Osteoblast (primary cell): ENCODE measurements at regions not wholly inside any gene's neighbourhood (a gene's known extent, or its start where the extent isn't known, plus 50 kb on each side); places are given as distances from the start of the nearest gene placed in this dataset.

Experiments
- DNase-seq: peaks from one replicate; pipeline ENCODE4 v3.0.0; 2011; ENCODE audit warnings: low spot score, mixed read lengths; ENCODE audit not compliant: insufficient read length; ENCODE audit errors: missing footprints
- H2AFZ ChIP-seq: 2 replicates; pipeline ENCODE4 v1.6.0; 2011; ENCODE audit warnings: mild to moderate bottlenecking, low read length
- H3K27ac ChIP-seq: 2 replicates; pipeline ENCODE4 v1.5.1; 2011; ENCODE audit warnings: mild to moderate bottlenecking, low read depth, low read length, moderate library complexity
- H3K27me3 ChIP-seq: 2 replicates; pipeline ENCODE4 v1.6.0; 2012; ENCODE audit warnings: mild to moderate bottlenecking, control low read depth, inconsistent platforms, low read length, moderate library complexity; ENCODE audit not compliant: insufficient read depth
- H3K36me3 ChIP-seq: 2 replicates; pipeline ENCODE4 v1.5.1; 2011; ENCODE audit warnings: mild to moderate bottlenecking, low read length, control low read depth, moderate library complexity; ENCODE audit not compliant: insufficient read depth
- H3K4me1 ChIP-seq: 2 replicates; pipeline ENCODE4 v1.5.1; 2011; ENCODE audit warnings: mild to moderate bottlenecking, low read length, control low read depth, moderate library complexity; ENCODE audit not compliant: insufficient read depth
- H3K4me2 ChIP-seq: 2 replicates; pipeline ENCODE4 v1.6.0; 2011; ENCODE audit warnings: mild to moderate bottlenecking, low read length; ENCODE audit not compliant: insufficient read depth
- H3K4me3 ChIP-seq: fragments of 200-600 bp; sonication (generic); 3 replicates; pipeline ENCODE4 v1.5.1; 2012; ENCODE audit warnings: mild to moderate bottlenecking, low read length, inconsistent platforms; ENCODE audit not compliant: insufficient read depth
- H3K79me2 ChIP-seq: 2 replicates; pipeline ENCODE4 v1.6.0; 2012; ENCODE audit warnings: mild to moderate bottlenecking, low read length, control low read depth, inconsistent platforms; ENCODE audit not compliant: insufficient read depth
- H3K9me3 ChIP-seq: 2 replicates; pipeline ENCODE4 v1.5.1; 2011; ENCODE audit warnings: low read depth, low read length, control low read depth
- H4K20me1 ChIP-seq: 2 replicates; pipeline ENCODE4 v1.6.0; 2012; ENCODE audit warnings: mild to moderate bottlenecking, low read length, control low read depth; ENCODE audit not compliant: insufficient read depth
- TF ChIP-seq, protein P1 (sequence below): IDR thresholded peaks from 2 replicates; pipeline ENCODE4 v1.5.1; 2011; ENCODE audit warnings: mild to moderate bottlenecking, low read depth, low read length, moderate library complexity; ENCODE audit errors: extremely low read depth

DNA sequence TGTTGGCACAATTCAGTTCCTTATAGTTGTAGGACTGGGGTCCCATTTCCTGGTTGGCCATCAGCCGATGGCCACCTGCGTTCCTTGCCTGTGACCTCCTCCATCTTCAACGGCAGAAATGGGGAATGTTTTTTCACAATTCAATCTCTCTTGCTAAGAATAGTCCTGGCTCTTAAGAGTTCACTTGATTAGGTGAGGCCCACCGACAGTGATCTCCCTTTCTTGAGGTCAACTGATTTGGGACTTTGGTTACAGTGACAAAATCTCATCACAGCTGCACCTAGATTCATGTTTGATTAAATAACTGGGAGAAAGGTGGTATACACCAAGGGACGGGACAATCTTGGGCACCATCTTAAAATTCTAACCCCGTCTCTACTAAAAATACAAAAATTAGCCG is 139.1 kb upstream of the DTNBP1 start:
- TF ChIP-seq, protein P1, sequence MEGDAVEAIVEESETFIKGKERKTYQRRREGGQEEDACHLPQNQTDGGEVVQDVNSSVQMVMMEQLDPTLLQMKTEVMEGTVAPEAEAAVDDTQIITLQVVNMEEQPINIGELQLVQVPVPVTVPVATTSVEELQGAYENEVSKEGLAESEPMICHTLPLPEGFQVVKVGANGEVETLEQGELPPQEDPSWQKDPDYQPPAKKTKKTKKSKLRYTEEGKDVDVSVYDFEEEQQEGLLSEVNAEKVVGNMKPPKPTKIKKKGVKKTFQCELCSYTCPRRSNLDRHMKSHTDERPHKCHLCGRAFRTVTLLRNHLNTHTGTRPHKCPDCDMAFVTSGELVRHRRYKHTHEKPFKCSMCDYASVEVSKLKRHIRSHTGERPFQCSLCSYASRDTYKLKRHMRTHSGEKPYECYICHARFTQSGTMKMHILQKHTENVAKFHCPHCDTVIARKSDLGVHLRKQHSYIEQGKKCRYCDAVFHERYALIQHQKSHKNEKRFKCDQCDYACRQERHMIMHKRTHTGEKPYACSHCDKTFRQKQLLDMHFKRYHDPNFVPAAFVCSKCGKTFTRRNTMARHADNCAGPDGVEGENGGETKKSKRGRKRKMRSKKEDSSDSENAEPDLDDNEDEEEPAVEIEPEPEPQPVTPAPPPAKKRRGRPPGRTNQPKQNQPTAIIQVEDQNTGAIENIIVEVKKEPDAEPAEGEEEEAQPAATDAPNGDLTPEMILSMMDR: no peak
- no peaks in the 10 kb centered on the region for H3K79me2 ChIP-seq
- H3K27ac ChIP-seq: no peak overlapping the region
- H4K20me1 ChIP-seq: no peaks in the 10 kb centered on the region
- H2AFZ ChIP-seq: no peak overlapping the region
- no peaks in the 10 kb centered on the region for H3K27me3 ChIP-seq
- no peaks in the 10 kb centered on the region for H3K4me1 ChIP-seq
- no peak overlapping the region for H3K4me2 ChIP-seq
- H3K9me3 ChIP-seq: no peaks in the 10 kb centered on the region
- DNase-seq: no peak
- no peak overlapping the region for H3K4me3 ChIP-seq
- no peaks in the 10 kb centered on the region for H3K36me3 ChIP-seq

DNA sequence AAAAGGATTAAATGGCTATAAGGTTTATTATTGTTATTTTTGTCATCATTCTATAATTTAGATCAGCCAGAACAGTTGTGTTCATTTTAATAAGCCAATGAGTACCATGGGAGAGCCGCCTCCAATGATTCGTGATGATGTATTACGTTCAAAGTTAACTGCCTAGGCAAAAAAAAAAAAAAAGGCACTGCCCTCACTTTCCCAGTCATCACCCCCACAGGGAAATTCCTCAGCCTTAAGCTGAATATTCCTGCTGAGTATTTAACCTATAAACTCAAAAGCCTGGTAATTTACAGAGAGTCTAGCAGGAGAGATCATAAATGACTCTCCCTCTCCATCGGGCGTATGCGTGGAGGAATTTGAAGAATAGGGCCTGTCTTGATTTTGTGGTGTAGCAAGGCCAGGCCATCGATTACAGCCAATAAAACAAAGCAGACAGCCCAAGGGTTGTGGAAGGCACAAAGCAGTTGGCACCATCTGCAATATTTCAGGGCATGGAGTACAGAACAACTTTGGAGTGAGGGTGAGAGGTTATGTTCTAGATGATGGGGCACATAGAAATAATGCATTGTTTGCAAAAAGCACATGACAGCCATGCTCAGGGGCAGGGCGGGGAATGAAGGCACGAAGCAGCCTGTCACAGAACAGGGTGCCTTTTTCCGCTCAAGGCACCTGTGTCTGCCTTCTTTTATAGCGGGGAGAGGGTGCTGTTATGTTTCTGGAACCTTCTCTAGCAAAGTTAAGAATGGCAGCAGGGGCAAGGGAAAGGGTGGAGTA is 138.2 kb upstream of the DTNBP1 start:
- Histone ChIP-seq H3K79me2 (no peaks in the 10 kb centered on the region), H3K4me2 (no peak overlapping the region), H3K9me3 (no peaks in the 10 kb centered on the region), H3K4me1 (no peaks in the 10 kb centered on the region), H3K27ac (no peak overlapping the region), H2AFZ (no peak overlapping the region), H3K4me3 (no peak overlapping the region), H3K27me3 (no peaks in the 10 kb centered on the region), H3K36me3 (no peaks in the 10 kb centered on the region), H4K20me1 (no peaks in the 10 kb centered on the region)
- DNase-seq: no peak
- TF ChIP-seq, protein P1: no peak

DNA sequence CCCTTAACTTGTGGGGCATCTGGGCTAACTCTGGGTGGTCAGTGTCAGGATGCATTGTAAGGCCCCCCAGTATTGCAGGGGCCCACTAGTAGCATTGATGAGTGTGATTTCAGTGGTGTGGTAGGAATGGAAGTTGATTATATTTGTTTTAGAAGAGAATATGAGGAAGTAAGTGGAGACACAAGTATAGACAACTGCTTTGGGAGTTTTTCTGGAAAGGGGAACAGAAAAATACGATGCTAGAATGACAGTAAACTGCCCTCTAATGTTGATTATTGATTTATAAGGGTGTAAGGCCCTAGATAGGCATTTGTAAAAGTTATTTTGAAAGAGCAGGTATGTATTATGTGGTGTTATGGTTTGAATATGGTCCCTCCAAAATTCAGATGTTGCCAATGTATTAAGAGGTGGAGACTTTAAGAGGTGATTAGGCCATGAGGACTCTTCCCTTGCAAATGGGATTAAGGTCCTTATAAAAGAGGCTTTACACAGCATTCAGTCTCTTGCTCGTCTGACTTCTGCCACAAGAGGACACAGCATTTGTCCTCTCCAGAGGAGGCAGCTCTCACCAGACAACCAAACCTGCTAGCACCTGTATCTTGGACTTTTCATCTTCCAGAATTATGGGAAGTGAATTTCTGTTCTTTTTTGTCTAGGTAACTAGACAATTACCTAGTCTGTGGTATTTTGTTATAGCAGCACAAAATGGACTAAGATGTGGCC is 135.9 kb upstream of the DTNBP1 start:
- no peak for DNase-seq
- Histone ChIP-seq H3K4me3 (no peak overlapping the region), H4K20me1 (no peaks in the 10 kb centered on the region), H3K27ac (no peak overlapping the region), H3K79me2 (no peaks in the 10 kb centered on the region), H3K27me3 (no peaks in the 10 kb centered on the region), H3K4me1 (no peaks in the 10 kb centered on the region), H3K4me2 (no peak overlapping the region), H2AFZ (no peak overlapping the region), H3K36me3 (no peaks in the 10 kb centered on the region), H3K9me3 (no peaks in the 10 kb centered on the region)
- TF ChIP-seq, protein P1: no peak

DNA sequence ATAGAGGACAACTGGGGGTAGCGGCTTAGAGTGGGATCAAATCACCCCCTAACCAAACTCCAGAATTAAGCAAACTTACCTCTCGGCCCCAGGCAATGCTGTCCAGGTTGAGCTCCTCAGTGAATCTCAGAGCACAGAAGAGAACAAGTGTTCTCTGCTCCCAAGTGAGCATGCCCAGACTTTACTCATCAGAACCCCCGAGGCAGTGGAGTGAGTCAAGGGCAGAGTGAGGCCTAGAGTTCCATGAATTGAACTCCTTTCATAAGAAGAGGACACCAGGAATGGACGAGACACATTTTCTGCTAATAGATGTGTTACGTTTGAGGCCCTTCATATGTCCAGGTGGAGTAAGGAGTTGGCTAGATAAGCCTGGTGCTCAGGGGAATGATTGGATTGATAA is 134.0 kb upstream of the DTNBP1 start:
- Histone ChIP-seq H3K9me3 (no peaks in the 10 kb centered on the region), H3K4me3 (no peak overlapping the region), H3K4me2 (no peak overlapping the region), H2AFZ (no peak overlapping the region), H3K36me3 (no peaks in the 10 kb centered on the region), H3K27me3 (no peaks in the 10 kb centered on the region), H3K27ac (no peak overlapping the region), H3K4me1 (no peaks in the 10 kb centered on the region), H3K79me2 (no peaks in the 10 kb centered on the region), H4K20me1 (no peaks in the 10 kb centered on the region)
- DNase-seq: no peak
- TF ChIP-seq, protein P1: no peak
